Transverse colon (tissue), 4 donors: ENCODE measurements at regions not wholly inside any gene's neighbourhood (a gene's known extent, or its start where the extent isn't known, plus 50 kb on each side); places are given as distances from the start of the nearest gene placed in this dataset.

Experiments
- DNase-seq: peaks from one replicate; pipeline ENCODE4 v3.0.0-alpha.2; 2019
- H3K27ac ChIP-seq, 4 donors: fragments of 200-600 bp; sonication (generic); 2 replicates each; pipeline ENCODE4 v1.5.1; 2016 to 2018; ENCODE audit warnings: inconsistent platforms in 4 of 4
- H3K27me3 ChIP-seq: fragments of 200-600 bp; sonication (generic); 2 replicates; pipeline ENCODE4 v1.5.1; 2017; ENCODE audit warnings: inconsistent platforms
- H3K36me3 ChIP-seq, 4 donors: fragments of 200-600 bp; sonication (generic); 2 replicates each; pipeline ENCODE4 v1.5.1; 2017 to 2019; ENCODE audit warnings: inconsistent platforms in 4 of 4
- H3K4me1 ChIP-seq, 4 donors: fragments of 200-600 bp; sonication (generic); 2 replicates each; pipeline ENCODE4 v1.5.1; 2017 to 2020; ENCODE audit warnings: inconsistent platforms in 4 of 4
- H3K4me3 ChIP-seq, 4 donors: fragments of 200-600 bp; sonication (generic); 1 replicate in 1 of 4; 2 replicates in 3 of 4; pipeline versions ENCODE4 v1.5.1 to v1.6.1; 2017 to 2019; ENCODE audit warnings: inconsistent platforms in 4 of 4
- H3K9me3 ChIP-seq, 2 donors: fragments of 200-600 bp; sonication (generic); 2 replicates each; pipeline ENCODE4 v1.5.1; 2017 to 2019; ENCODE audit warnings: inconsistent platforms in 2 of 2
- CTCF ChIP-seq, 5 experiments: fragments of 200-600 bp in 3 of 5; fragments of 450-650 bp in 2 of 5; sonication (generic) in 3 of 5; IDR thresholded peaks; 1 replicate in 2 of 5; 2 replicates in 3 of 5; pipeline ENCODE4 v1.5.1; 2016 to 2017; ENCODE audit warnings: antibody characterized with exemption in 5 of 5, inconsistent platforms in 3 of 5, mild to moderate bottlenecking in 2 of 5, moderate library complexity in 1 of 5
- EP300 ChIP-seq: sonication (generic); formaldehyde crosslinking; IDR thresholded peaks from one replicate; pipeline ENCODE4 v1.6.1; 2017; ENCODE audit warnings: antibody characterized with exemption, low read depth
- POLR2A ChIP-seq: fragments of 450-650 bp; IDR thresholded peaks from one replicate; pipeline ENCODE4 v1.6.1; 2016; ENCODE audit warnings: antibody characterized with exemption, mild to moderate bottlenecking, moderate library complexity
- POLR2AphosphoS5 ChIP-seq, 3 donors: sonication (generic); formaldehyde crosslinking; IDR thresholded peaks; one replicate each; pipeline ENCODE4 v1.6.1; 2016; ENCODE audit warnings: antibody characterized with exemption in 3 of 3
- WGBS, 2 donors: methylation state at CpG; one replicate each; pipeline ENCODE4 v1.1.5; 2018; ENCODE audit warnings: low coverage in 1 of 2; 5-methylcytosine and 5-hydroxymethylcytosine counted together
- in situ Hi-C, 4 donors: fragments of 200-750 bp; cut with MboI; loops; one replicate each; pipeline versions ENCODE4 v1.15.0 to v1.15.1; 2017; ENCODE audit warnings: low sequenced_read_pairs in 3 of 4, low pct_ligation_motif_present in 1 of 4, low pct_unique_long_range_greater_than_20kb in 1 of 4
- intact Hi-C: fragments of 100-400 bp; cut with DNase I; formaldehyde crosslinking; loops from one replicate; pipeline ENCODE4 v1.15.1; 2023; ENCODE audit warnings: low total_unique reads

GRCh38 chr9:87113874-87114273, 166.6 kb upstream of the GAS1 start:
- H3K4me3 ChIP-seq: no peak overlapping the region
- intact Hi-C loops: no loop called here
- H3K36me3 ChIP-seq: no peaks in the 10 kb centered on the region
- TF ChIP-seq CTCF (IDR thresholded peaks at IDR 0.05): no peak
- TF ChIP-seq EP300: no peak
- no peak for TF ChIP-seq POLR2AphosphoS5 (IDR thresholded peaks at IDR 0.05)
- no peak for TF ChIP-seq POLR2A
- H3K27ac ChIP-seq: no peak overlapping the region
- 54 to 90% methylated on average over 1 to 2 of the region's 2 CpGs for WGBS, 2 donors
- DNase-seq: no peak
- no peaks in the 10 kb centered on the region for H3K27me3 ChIP-seq
- peaks cover 0 to 5% (median 0%) of the 10 kb centered on the region in 4 donors for H3K4me1 ChIP-seq
- in situ Hi-C loops: no loop called here
- H3K9me3 ChIP-seq: no peaks in the 10 kb centered on the region

GRCh38 chr9:87115785-87116184, 168.5 kb upstream of the GAS1 start:
- Histone ChIP-seq H3K27me3 (no peaks in the 10 kb centered on the region), H3K27ac (peak overlapping the region in 1 of 4 donors; percentile 7), H3K4me3 (no peak overlapping the region), H3K9me3 (no peaks in the 10 kb centered on the region), H3K4me1 (peaks cover 0 to 13% (median 1%) of the 10 kb centered on the region in 4 donors), H3K36me3 (no peaks in the 10 kb centered on the region)
- no peak for DNase-seq
- TF ChIP-seq CTCF (IDR thresholded peaks at IDR 0.05) (no peak), EP300 (no peak), POLR2AphosphoS5 (IDR thresholded peaks at IDR 0.05) (no peak), POLR2A (no peak)
- 20 to 52% methylated on average over 1 of the region's 1 CpG for WGBS, 2 donors
- intact Hi-C loops (no loop called here), in situ Hi-C loops (no loop called here)

GRCh38 chr9:87116492-87116891, 169.2 kb upstream of the GAS1 start:
- Histone ChIP-seq H3K4me1 (peaks cover 0 to 13% (median 1%) of the 10 kb centered on the region in 4 donors), H3K4me3 (no peak overlapping the region), H3K9me3 (no peaks in the 10 kb centered on the region), H3K36me3 (no peaks in the 10 kb centered on the region), H3K27ac (no peak overlapping the region), H3K27me3 (no peaks in the 10 kb centered on the region)
- in situ Hi-C loops: no loop called here
- TF ChIP-seq POLR2AphosphoS5 (IDR thresholded peaks at IDR 0.05) (no peak), CTCF (IDR thresholded peaks at IDR 0.05) (no peak), POLR2A (no peak), EP300 (no peak)
- 70% methylated on average over 3 of the region's 3 CpGs; no CpG with 5 or more reads in 1 of the 2 donors for WGBS, 2 donors
- intact Hi-C loops: no loop called here
- DNase-seq: no peak

- Histone ChIP-seq H3K27ac (peak overlapping the region in 2 of 4 donors; percentile 66 to 80), H3K9me3 (no peaks in the 10 kb centered on the region), H3K27me3 (no peaks in the 10 kb centered on the region), H3K36me3 (no peaks in the 10 kb centered on the region), H3K4me1 (peaks cover 0 to 16% (median 3%) of the 10 kb centered on the region in 4 donors), H3K4me3 (no peak overlapping the region)
- intact Hi-C loops: no loop called here
- no peak for DNase-seq
- TF ChIP-seq POLR2A: no peak
- TF ChIP-seq POLR2AphosphoS5 (IDR thresholded peaks at IDR 0.05): no peak
- TF ChIP-seq EP300: no peak
- TF ChIP-seq CTCF (IDR thresholded peaks at IDR 0.05): no peak
- 60% methylated on average over 1 of the region's 1 CpG; no CpG with 5 or more reads in 1 of the 2 donors for WGBS, 2 donors
- in situ Hi-C loops: no loop called here
Measured at GRCh38 chr9:87118594-87118993, 171.3 kb upstream of the GAS1 start.
